22Rv1 (cell line): ENCODE measurements at regions not wholly inside any gene's neighbourhood (a gene's known extent, or its start where the extent isn't known, plus 50 kb on each side); places are given as distances from the start of the nearest gene placed in this dataset.

Experiments
- H3K27ac ChIP-seq: fragments of 450-650 bp; 2 replicates; pipeline ENCODE4 v1.5.1; 2017
- ZFX ChIP-seq: fragments of 450-650 bp; IDR thresholded peaks from 2 replicates; pipeline ENCODE4 v1.6.1; 2017; ENCODE audit warnings: antibody characterized with exemption, borderline replicate concordance
- TF ChIP-seq, protein P1 (sequence below): fragments of 450-650 bp; IDR thresholded peaks from 2 replicates; pipeline ENCODE4 v1.5.1; 2017; ENCODE audit warnings: mild to moderate bottlenecking

DNA sequence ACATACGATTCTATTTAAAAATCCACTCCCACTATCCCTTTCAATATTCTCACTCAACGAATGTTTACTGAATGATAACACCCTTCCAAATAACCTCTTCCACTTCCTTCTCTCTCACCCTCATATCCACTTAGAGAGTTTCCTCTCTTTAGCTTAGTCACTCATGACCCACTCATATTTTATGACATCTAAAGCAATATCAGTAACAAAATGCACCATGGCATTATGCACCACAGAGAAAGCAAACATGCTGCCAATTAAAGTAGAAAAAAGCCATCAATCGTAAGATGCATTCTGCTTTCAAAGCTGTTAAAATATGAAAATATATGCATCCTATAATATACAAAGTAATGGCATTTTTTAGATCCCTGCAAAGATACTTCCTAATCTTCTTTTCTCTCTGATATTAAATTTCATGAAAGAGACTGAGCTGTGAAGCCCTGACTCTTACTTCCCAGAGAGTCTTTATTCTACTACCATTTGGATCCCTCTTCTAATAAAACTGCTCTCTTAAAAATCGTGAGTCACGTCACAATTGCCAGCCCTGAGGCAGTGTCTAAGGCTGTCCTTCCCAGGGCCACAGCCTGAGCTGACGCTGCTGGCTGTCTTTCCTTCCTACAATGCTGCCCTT is 283.0 kb upstream of the KLF6 start:
- H3K27ac ChIP-seq: no peak overlapping the region
- TF ChIP-seq ZFX: no peak
- TF ChIP-seq, protein P1, sequence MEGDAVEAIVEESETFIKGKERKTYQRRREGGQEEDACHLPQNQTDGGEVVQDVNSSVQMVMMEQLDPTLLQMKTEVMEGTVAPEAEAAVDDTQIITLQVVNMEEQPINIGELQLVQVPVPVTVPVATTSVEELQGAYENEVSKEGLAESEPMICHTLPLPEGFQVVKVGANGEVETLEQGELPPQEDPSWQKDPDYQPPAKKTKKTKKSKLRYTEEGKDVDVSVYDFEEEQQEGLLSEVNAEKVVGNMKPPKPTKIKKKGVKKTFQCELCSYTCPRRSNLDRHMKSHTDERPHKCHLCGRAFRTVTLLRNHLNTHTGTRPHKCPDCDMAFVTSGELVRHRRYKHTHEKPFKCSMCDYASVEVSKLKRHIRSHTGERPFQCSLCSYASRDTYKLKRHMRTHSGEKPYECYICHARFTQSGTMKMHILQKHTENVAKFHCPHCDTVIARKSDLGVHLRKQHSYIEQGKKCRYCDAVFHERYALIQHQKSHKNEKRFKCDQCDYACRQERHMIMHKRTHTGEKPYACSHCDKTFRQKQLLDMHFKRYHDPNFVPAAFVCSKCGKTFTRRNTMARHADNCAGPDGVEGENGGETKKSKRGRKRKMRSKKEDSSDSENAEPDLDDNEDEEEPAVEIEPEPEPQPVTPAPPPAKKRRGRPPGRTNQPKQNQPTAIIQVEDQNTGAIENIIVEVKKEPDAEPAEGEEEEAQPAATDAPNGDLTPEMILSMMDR: no peak

- TF ChIP-seq, protein P1: no peak
- no peak for TF ChIP-seq ZFX
- H3K27ac ChIP-seq: no peak overlapping the region
Measured at GRCh38 chr10:4067531-4067930, 282.5 kb upstream of the KLF6 start.

- no peak overlapping the region for H3K27ac ChIP-seq
- TF ChIP-seq ZFX: no peak
Measured at GRCh38 chr10:4066581-4067390, 281.8 kb upstream of the KLF6 start.

- TF ChIP-seq, protein P1: no peak
- TF ChIP-seq ZFX: no peak
Measured at GRCh38 chr10:4064489-4064888, 279.5 kb upstream of the KLF6 start.

GRCh38 chr10:4063717-4064116 is 278.7 kb upstream of the KLF6 start:
- H3K27ac ChIP-seq: no peak overlapping the region
- TF ChIP-seq ZFX: no peak
- TF ChIP-seq, protein P1: no peak

More at GRCh38 chr10:4064489-4064888, 279.5 kb upstream of the KLF6 start:
- no peak overlapping the region for H3K27ac ChIP-seq

GRCh38 chr10:4062751-4063150 is 277.7 kb upstream of the KLF6 start:
- H3K27ac ChIP-seq: no peak overlapping the region
- no peak for TF ChIP-seq ZFX
- TF ChIP-seq, protein P1: no peak

- no peak for TF ChIP-seq ZFX
- TF ChIP-seq, protein P1: no peak
- H3K27ac ChIP-seq: no peak overlapping the region
Measured at GRCh38 chr10:4062072-4062471, 277.1 kb upstream of the KLF6 start.
